H9 (cell line): ENCODE measurements at regions not wholly inside any gene's neighbourhood (a gene's known extent, or its start where the extent isn't known, plus 50 kb on each side); places are given as distances from the start of the nearest gene placed in this dataset.

Source experiments
- DNase-seq: peaks from one replicate; pipeline ENCODE4 v3.0.0-alpha.2; 2017
- H2AFZ ChIP-seq: one replicate; pipeline ENCODE4 v1.6.1; 2013; ENCODE audit warnings: mild to moderate bottlenecking, low read length, control low read depth, moderate library complexity
- H2AK5ac ChIP-seq: 2 replicates; pipeline ENCODE4 v1.6.1; 2013; ENCODE audit warnings: low read length, control low read depth, mixed read lengths; ENCODE audit not compliant: insufficient read length
- H2BK120ac ChIP-seq: one replicate; pipeline ENCODE4 v1.6.1; 2013; ENCODE audit warnings: low read depth, mild to moderate bottlenecking, low read length, control low read depth, inconsistent platforms; ENCODE audit not compliant: poor library complexity, severe bottlenecking
- H2BK12ac ChIP-seq: 2 replicates; pipeline ENCODE4 v1.6.1; 2013; ENCODE audit warnings: low read length, control low read depth, mixed read lengths, low read depth; ENCODE audit not compliant: insufficient read length
- H2BK15ac ChIP-seq: 2 replicates; pipeline ENCODE4 v1.6.1; 2013; ENCODE audit warnings: low read depth, low read length, control low read depth
- H2BK20ac ChIP-seq: one replicate; pipeline ENCODE4 v1.6.1; 2013; ENCODE audit warnings: low read depth, mild to moderate bottlenecking, low read length, control low read depth, inconsistent platforms; ENCODE audit not compliant: poor library complexity, severe bottlenecking
- H2BK5ac ChIP-seq: 2 replicates; pipeline ENCODE4 v1.6.1; 2013; ENCODE audit warnings: low read length, control low read depth, mixed read lengths; ENCODE audit not compliant: insufficient read length
- H3K14ac ChIP-seq: 2 replicates; pipeline ENCODE4 v1.6.1; 2013; ENCODE audit warnings: low read length, control low read depth; ENCODE audit not compliant: insufficient read depth
- H3K18ac ChIP-seq: 2 replicates; pipeline ENCODE4 v1.6.1; 2013; ENCODE audit warnings: low read depth, mild to moderate bottlenecking, mixed read lengths, low read length, control low read depth; ENCODE audit not compliant: insufficient read length
- H3K23ac ChIP-seq: 2 replicates; pipeline ENCODE4 v1.6.1; 2013; ENCODE audit warnings: low read length, control low read depth, mixed read lengths, low read depth; ENCODE audit not compliant: insufficient read length
- H3K23me2 ChIP-seq: 2 replicates; pipeline ENCODE4 v1.6.1; 2013; ENCODE audit warnings: low read depth, mild to moderate bottlenecking, mixed read lengths, low read length, control low read depth; ENCODE audit not compliant: insufficient read length, poor library complexity, severe bottlenecking
- H3K27ac ChIP-seq: 2 replicates; pipeline ENCODE4 v1.5.1; 2013; ENCODE audit warnings: low read length, control low read depth, mixed read lengths, low read depth; ENCODE audit not compliant: insufficient read length
- H3K27me3 ChIP-seq: 2 replicates; pipeline ENCODE4 v1.6.1; 2013; ENCODE audit warnings: low read length, control low read depth, inconsistent platforms; ENCODE audit not compliant: insufficient read depth
- H3K4ac ChIP-seq: 2 replicates; pipeline ENCODE4 v1.6.1; 2013; ENCODE audit warnings: low read depth, mild to moderate bottlenecking, control low read depth, inconsistent platforms, low read length, moderate library complexity
- H3K4me1 ChIP-seq: 2 replicates; pipeline ENCODE4 v1.6.1; 2013; ENCODE audit warnings: low read length, control low read depth, inconsistent platforms; ENCODE audit not compliant: insufficient read depth
- H3K4me2 ChIP-seq: 2 replicates; pipeline ENCODE4 v1.6.1; 2013; ENCODE audit warnings: low read length, control low read depth, mixed read lengths; ENCODE audit not compliant: insufficient read length, insufficient read depth
- H3K56ac ChIP-seq: 2 replicates; pipeline ENCODE4 v1.6.1; 2013; ENCODE audit warnings: low read depth, mild to moderate bottlenecking, mixed read lengths, low read length, control low read depth; ENCODE audit not compliant: insufficient read length
- H3K79me1 ChIP-seq: 2 replicates; pipeline ENCODE4 v1.6.1; 2013; ENCODE audit warnings: low read depth, mild to moderate bottlenecking, moderate library complexity, low read length, control low read depth, inconsistent platforms; ENCODE audit not compliant: insufficient read depth, poor library complexity, severe bottlenecking
- H3K79me2 ChIP-seq: 2 replicates; pipeline ENCODE4 v1.6.1; 2013; ENCODE audit warnings: low read length, control low read depth, inconsistent platforms; ENCODE audit not compliant: insufficient read depth
- H3K9ac ChIP-seq: 2 replicates; pipeline ENCODE4 v1.6.1; 2013; ENCODE audit warnings: low read length, control low read depth, mixed read lengths; ENCODE audit not compliant: insufficient read length; ENCODE audit errors: extremely low read depth
- H3K9me3 ChIP-seq: one replicate; pipeline ENCODE4 v1.6.1; 2013; ENCODE audit warnings: low read depth, low read length, inconsistent platforms; ENCODE audit not compliant: control insufficient read depth
- H3T11ph ChIP-seq: one replicate; pipeline ENCODE4 v1.6.1; 2013; ENCODE audit warnings: mild to moderate bottlenecking, low read length, control low read depth, inconsistent platforms
- H4K20me1 ChIP-seq: one replicate; pipeline ENCODE4 v1.6.1; 2013; ENCODE audit not compliant: control insufficient read depth, insufficient read length, insufficient read depth
- H4K5ac ChIP-seq: 2 replicates; pipeline ENCODE4 v1.6.1; 2013; ENCODE audit warnings: low read depth, mild to moderate bottlenecking, mixed read lengths, low read length, control low read depth; ENCODE audit not compliant: insufficient read length
- H4K8ac ChIP-seq: replicated peaks from 2 replicates; pipeline ENCODE4 v1.6.1; 2013; ENCODE audit warnings: low read length, control low read depth, mixed read lengths, low read depth; ENCODE audit not compliant: insufficient read length
- H4K91ac ChIP-seq: 2 replicates; pipeline ENCODE4 v1.6.1; 2013; ENCODE audit warnings: low read depth, mild to moderate bottlenecking, moderate library complexity, mixed read lengths, low read length, control low read depth; ENCODE audit not compliant: insufficient read length
- H3K27ac Mint-ChIP-seq, 3 experiments: 2 replicates in 2 of 3; 3 replicates in 1 of 3; pipeline ENCODE4 v1.8.0; 2020 to 2021; ENCODE audit warnings: mixed read lengths in 3 of 3, mild to moderate bottlenecking in 1 of 3, moderate library complexity in 1 of 3
- H3K27me3 Mint-ChIP-seq: 2 replicates; pipeline ENCODE4 v1.8.0; 2021; ENCODE audit warnings: low read depth, mild to moderate bottlenecking, moderate library complexity, mixed read lengths
- H3K36me3 Mint-ChIP-seq, 3 experiments: 2 replicates in 2 of 3; 3 replicates in 1 of 3; pipeline ENCODE4 v1.8.0; 2020 to 2021; ENCODE audit warnings: low read depth in 3 of 3, mixed read lengths in 3 of 3; ENCODE audit not compliant: insufficient read depth in 1 of 3
- H3K4me1 Mint-ChIP-seq, 2 experiments: 2 replicates each; pipeline ENCODE4 v1.8.0; 2020; ENCODE audit warnings: mixed read lengths in 2 of 2
- H3K4me3 Mint-ChIP-seq, 2 experiments: 2 replicates in 1 of 2; 3 replicates in 1 of 2; pipeline ENCODE4 v1.8.0; 2020 to 2021; ENCODE audit warnings: mild to moderate bottlenecking in 2 of 2, mixed read lengths in 2 of 2, moderate library complexity in 1 of 2
- H3K9me3 Mint-ChIP-seq, 2 experiments: 2 replicates in 1 of 2; 3 replicates in 1 of 2; pipeline ENCODE4 v1.8.0; 2020; ENCODE audit warnings: mild to moderate bottlenecking in 2 of 2, mixed read lengths in 2 of 2, moderate library complexity in 1 of 2
- WGBS: extraction: QIAGEN DNeasy Blood & Tissue Kit; methylation state at CpG from one replicate; pipeline ENCODE4 v1.1.7; 2013; ENCODE audit warnings: missing lambda C conversion rate, low lambda C conversion rate, mixed read lengths; ENCODE audit not compliant: insufficient read length; ENCODE audit errors: extremely low coverage; 5-methylcytosine and 5-hydroxymethylcytosine counted together
- TF ChIP-seq, protein P1 (sequence below): fragments of 200-600 bp; sonication (generic); conservative IDR thresholded peaks from 3 replicates; pipeline ENCODE4 v1.8.0; 2021; ENCODE audit warnings: antibody characterized with exemption, mild to moderate bottlenecking

DNA sequence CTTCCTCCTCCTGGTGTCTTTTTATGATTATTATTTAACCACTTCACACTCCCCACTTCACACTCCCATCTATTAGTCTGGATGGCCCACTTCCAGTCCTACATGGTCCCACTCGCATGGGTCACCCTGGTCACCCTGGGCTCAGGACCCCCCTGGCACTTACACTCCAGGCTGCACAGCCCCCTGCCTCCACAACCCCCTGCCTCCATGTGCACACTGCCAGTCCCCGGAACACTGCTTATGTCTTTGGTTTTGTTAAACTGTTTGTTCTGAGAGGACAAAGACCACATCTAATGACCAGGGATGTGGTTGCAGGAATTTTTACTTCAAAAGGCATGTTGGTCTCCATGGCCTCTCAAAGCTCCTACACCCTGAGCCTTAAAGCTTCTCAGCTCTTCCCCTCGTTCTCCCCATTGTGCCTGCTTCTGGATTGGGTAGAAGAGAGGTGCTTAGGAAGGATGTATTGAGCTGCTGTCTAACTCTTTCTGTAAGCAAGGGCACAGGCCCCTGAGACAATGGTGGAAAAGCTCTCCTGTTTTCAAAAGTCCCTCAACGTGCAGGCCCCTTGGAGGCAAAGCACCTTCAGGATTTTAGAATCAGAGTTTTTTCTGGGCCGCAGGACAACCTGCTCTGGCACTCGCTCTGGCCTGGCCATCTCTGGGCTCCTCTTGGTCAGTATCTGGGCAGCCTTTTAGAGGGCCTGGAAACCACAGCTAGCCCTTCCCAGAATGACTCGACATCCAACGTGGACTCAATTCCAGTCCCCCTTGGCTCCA lies 150.0 kb upstream of the HAAO start:
- Mint-ChIP-seq H3K36me3 (no peaks in the 10 kb centered on the region; a peak in 1 of 7 replicates), H3K27ac (peak overlapping the region in 1 of 3 experiments; percentile 27; a peak in 2 of 7 replicates), H3K27me3 (peaks cover 9% of the 10 kb centered on the region), H3K9me3 (no peaks in the 10 kb centered on the region), H3K4me3 (no peak overlapping the region), H3K4me1 (peaks cover 10% of the 10 kb centered on the region in 2 experiments)
- Histone ChIP-seq H3K79me2 (no peaks in the 10 kb centered on the region), H3K79me1 (no peaks in the 10 kb centered on the region), H3K23ac (no peak overlapping the region), H3K4ac (no peak overlapping the region), H3K27ac (no peak overlapping the region), H2BK5ac (no peak overlapping the region), H4K5ac (no peak overlapping the region), H3K27me3 (no peaks in the 10 kb centered on the region), H3K9me3 (no peaks in the 10 kb centered on the region), H4K8ac (no peak overlapping the region), H4K20me1 (no peaks in the 10 kb centered on the region), H3K18ac (no peak overlapping the region), H2BK15ac (no peak overlapping the region), H2BK120ac (no peak overlapping the region), H2BK20ac (no peak overlapping the region), H3K56ac (no peak overlapping the region), H3T11ph (no peak overlapping the region), H2AK5ac (no peak overlapping the region), H2AFZ (no peak overlapping the region), H3K9ac (no peak overlapping the region), H3K14ac (no peak overlapping the region), H3K4me2 (no peak overlapping the region), H3K4me1 (no peaks in the 10 kb centered on the region), H4K91ac (no peak overlapping the region), H2BK12ac (no peak overlapping the region), H3K23me2 (no peaks in the 10 kb centered on the region)
- DNase-seq: no peak
- WGBS: no CpG with 5 or more reads among the region's 8 CpGs
- TF ChIP-seq, protein P1, sequence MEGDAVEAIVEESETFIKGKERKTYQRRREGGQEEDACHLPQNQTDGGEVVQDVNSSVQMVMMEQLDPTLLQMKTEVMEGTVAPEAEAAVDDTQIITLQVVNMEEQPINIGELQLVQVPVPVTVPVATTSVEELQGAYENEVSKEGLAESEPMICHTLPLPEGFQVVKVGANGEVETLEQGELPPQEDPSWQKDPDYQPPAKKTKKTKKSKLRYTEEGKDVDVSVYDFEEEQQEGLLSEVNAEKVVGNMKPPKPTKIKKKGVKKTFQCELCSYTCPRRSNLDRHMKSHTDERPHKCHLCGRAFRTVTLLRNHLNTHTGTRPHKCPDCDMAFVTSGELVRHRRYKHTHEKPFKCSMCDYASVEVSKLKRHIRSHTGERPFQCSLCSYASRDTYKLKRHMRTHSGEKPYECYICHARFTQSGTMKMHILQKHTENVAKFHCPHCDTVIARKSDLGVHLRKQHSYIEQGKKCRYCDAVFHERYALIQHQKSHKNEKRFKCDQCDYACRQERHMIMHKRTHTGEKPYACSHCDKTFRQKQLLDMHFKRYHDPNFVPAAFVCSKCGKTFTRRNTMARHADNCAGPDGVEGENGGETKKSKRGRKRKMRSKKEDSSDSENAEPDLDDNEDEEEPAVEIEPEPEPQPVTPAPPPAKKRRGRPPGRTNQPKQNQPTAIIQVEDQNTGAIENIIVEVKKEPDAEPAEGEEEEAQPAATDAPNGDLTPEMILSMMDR: no peak
